H9 (cell line): ENCODE measurements at regions not wholly inside any gene's neighbourhood (a gene's known extent, or its start where the extent isn't known, plus 50 kb on each side); places are given as distances from the start of the nearest gene placed in this dataset.

Experiments
- DNase-seq: peaks from one replicate; pipeline ENCODE4 v3.0.0-alpha.2; 2017
- H2AFZ ChIP-seq: one replicate; pipeline ENCODE4 v1.6.1; 2013; ENCODE audit warnings: mild to moderate bottlenecking, low read length, control low read depth, moderate library complexity
- H2AK5ac ChIP-seq: 2 replicates; pipeline ENCODE4 v1.6.1; 2013; ENCODE audit warnings: low read length, control low read depth, mixed read lengths; ENCODE audit not compliant: insufficient read length
- H2BK120ac ChIP-seq: one replicate; pipeline ENCODE4 v1.6.1; 2013; ENCODE audit warnings: low read depth, mild to moderate bottlenecking, low read length, control low read depth, inconsistent platforms; ENCODE audit not compliant: poor library complexity, severe bottlenecking
- H2BK12ac ChIP-seq: 2 replicates; pipeline ENCODE4 v1.6.1; 2013; ENCODE audit warnings: low read length, control low read depth, mixed read lengths, low read depth; ENCODE audit not compliant: insufficient read length
- H2BK15ac ChIP-seq: 2 replicates; pipeline ENCODE4 v1.6.1; 2013; ENCODE audit warnings: low read depth, low read length, control low read depth
- H2BK20ac ChIP-seq: one replicate; pipeline ENCODE4 v1.6.1; 2013; ENCODE audit warnings: low read depth, mild to moderate bottlenecking, low read length, control low read depth, inconsistent platforms; ENCODE audit not compliant: poor library complexity, severe bottlenecking
- H2BK5ac ChIP-seq: 2 replicates; pipeline ENCODE4 v1.6.1; 2013; ENCODE audit warnings: low read length, control low read depth, mixed read lengths; ENCODE audit not compliant: insufficient read length
- H3K14ac ChIP-seq: 2 replicates; pipeline ENCODE4 v1.6.1; 2013; ENCODE audit warnings: low read length, control low read depth; ENCODE audit not compliant: insufficient read depth
- H3K18ac ChIP-seq: 2 replicates; pipeline ENCODE4 v1.6.1; 2013; ENCODE audit warnings: low read depth, mild to moderate bottlenecking, mixed read lengths, low read length, control low read depth; ENCODE audit not compliant: insufficient read length
- H3K23ac ChIP-seq: 2 replicates; pipeline ENCODE4 v1.6.1; 2013; ENCODE audit warnings: low read length, control low read depth, mixed read lengths, low read depth; ENCODE audit not compliant: insufficient read length
- H3K23me2 ChIP-seq: 2 replicates; pipeline ENCODE4 v1.6.1; 2013; ENCODE audit warnings: low read depth, mild to moderate bottlenecking, mixed read lengths, low read length, control low read depth; ENCODE audit not compliant: insufficient read length, poor library complexity, severe bottlenecking
- H3K27ac ChIP-seq: 2 replicates; pipeline ENCODE4 v1.5.1; 2013; ENCODE audit warnings: low read length, control low read depth, mixed read lengths, low read depth; ENCODE audit not compliant: insufficient read length
- H3K27me3 ChIP-seq: 2 replicates; pipeline ENCODE4 v1.6.1; 2013; ENCODE audit warnings: low read length, control low read depth, inconsistent platforms; ENCODE audit not compliant: insufficient read depth
- H3K4ac ChIP-seq: 2 replicates; pipeline ENCODE4 v1.6.1; 2013; ENCODE audit warnings: low read depth, mild to moderate bottlenecking, control low read depth, inconsistent platforms, low read length, moderate library complexity
- H3K4me1 ChIP-seq: 2 replicates; pipeline ENCODE4 v1.6.1; 2013; ENCODE audit warnings: low read length, control low read depth, inconsistent platforms; ENCODE audit not compliant: insufficient read depth
- H3K4me2 ChIP-seq: 2 replicates; pipeline ENCODE4 v1.6.1; 2013; ENCODE audit warnings: low read length, control low read depth, mixed read lengths; ENCODE audit not compliant: insufficient read length, insufficient read depth
- H3K56ac ChIP-seq: 2 replicates; pipeline ENCODE4 v1.6.1; 2013; ENCODE audit warnings: low read depth, mild to moderate bottlenecking, mixed read lengths, low read length, control low read depth; ENCODE audit not compliant: insufficient read length
- H3K79me1 ChIP-seq: 2 replicates; pipeline ENCODE4 v1.6.1; 2013; ENCODE audit warnings: low read depth, mild to moderate bottlenecking, moderate library complexity, low read length, control low read depth, inconsistent platforms; ENCODE audit not compliant: insufficient read depth, poor library complexity, severe bottlenecking
- H3K79me2 ChIP-seq: 2 replicates; pipeline ENCODE4 v1.6.1; 2013; ENCODE audit warnings: low read length, control low read depth, inconsistent platforms; ENCODE audit not compliant: insufficient read depth
- H3K9ac ChIP-seq: 2 replicates; pipeline ENCODE4 v1.6.1; 2013; ENCODE audit warnings: low read length, control low read depth, mixed read lengths; ENCODE audit not compliant: insufficient read length; ENCODE audit errors: extremely low read depth
- H3K9me3 ChIP-seq: one replicate; pipeline ENCODE4 v1.6.1; 2013; ENCODE audit warnings: low read depth, low read length, inconsistent platforms; ENCODE audit not compliant: control insufficient read depth
- H3T11ph ChIP-seq: one replicate; pipeline ENCODE4 v1.6.1; 2013; ENCODE audit warnings: mild to moderate bottlenecking, low read length, control low read depth, inconsistent platforms
- H4K20me1 ChIP-seq: one replicate; pipeline ENCODE4 v1.6.1; 2013; ENCODE audit not compliant: control insufficient read depth, insufficient read length, insufficient read depth
- H4K5ac ChIP-seq: 2 replicates; pipeline ENCODE4 v1.6.1; 2013; ENCODE audit warnings: low read depth, mild to moderate bottlenecking, mixed read lengths, low read length, control low read depth; ENCODE audit not compliant: insufficient read length
- H4K8ac ChIP-seq: replicated peaks from 2 replicates; pipeline ENCODE4 v1.6.1; 2013; ENCODE audit warnings: low read length, control low read depth, mixed read lengths, low read depth; ENCODE audit not compliant: insufficient read length
- H4K91ac ChIP-seq: 2 replicates; pipeline ENCODE4 v1.6.1; 2013; ENCODE audit warnings: low read depth, mild to moderate bottlenecking, moderate library complexity, mixed read lengths, low read length, control low read depth; ENCODE audit not compliant: insufficient read length
- H3K27ac Mint-ChIP-seq, 3 experiments: 2 replicates in 2 of 3; 3 replicates in 1 of 3; pipeline ENCODE4 v1.8.0; 2020 to 2021; ENCODE audit warnings: mixed read lengths in 3 of 3, mild to moderate bottlenecking in 1 of 3, moderate library complexity in 1 of 3
- H3K27me3 Mint-ChIP-seq: 2 replicates; pipeline ENCODE4 v1.8.0; 2021; ENCODE audit warnings: low read depth, mild to moderate bottlenecking, moderate library complexity, mixed read lengths
- H3K36me3 Mint-ChIP-seq, 3 experiments: 2 replicates in 2 of 3; 3 replicates in 1 of 3; pipeline ENCODE4 v1.8.0; 2020 to 2021; ENCODE audit warnings: low read depth in 3 of 3, mixed read lengths in 3 of 3; ENCODE audit not compliant: insufficient read depth in 1 of 3
- H3K4me1 Mint-ChIP-seq, 2 experiments: 2 replicates each; pipeline ENCODE4 v1.8.0; 2020; ENCODE audit warnings: mixed read lengths in 2 of 2
- H3K4me3 Mint-ChIP-seq, 2 experiments: 2 replicates in 1 of 2; 3 replicates in 1 of 2; pipeline ENCODE4 v1.8.0; 2020 to 2021; ENCODE audit warnings: mild to moderate bottlenecking in 2 of 2, mixed read lengths in 2 of 2, moderate library complexity in 1 of 2
- H3K9me3 Mint-ChIP-seq, 2 experiments: 2 replicates in 1 of 2; 3 replicates in 1 of 2; pipeline ENCODE4 v1.8.0; 2020; ENCODE audit warnings: mild to moderate bottlenecking in 2 of 2, mixed read lengths in 2 of 2, moderate library complexity in 1 of 2
- CTCF ChIP-seq: fragments of 200-600 bp; sonication (generic); conservative IDR thresholded peaks from 3 replicates; pipeline ENCODE4 v1.8.0; 2021; ENCODE audit warnings: antibody characterized with exemption, mild to moderate bottlenecking
- WGBS: extraction: QIAGEN DNeasy Blood & Tissue Kit; methylation state at CpG from one replicate; pipeline ENCODE4 v1.1.7; 2013; ENCODE audit warnings: missing lambda C conversion rate, low lambda C conversion rate, mixed read lengths; ENCODE audit not compliant: insufficient read length; ENCODE audit errors: extremely low coverage; 5-methylcytosine and 5-hydroxymethylcytosine counted together

DNA sequence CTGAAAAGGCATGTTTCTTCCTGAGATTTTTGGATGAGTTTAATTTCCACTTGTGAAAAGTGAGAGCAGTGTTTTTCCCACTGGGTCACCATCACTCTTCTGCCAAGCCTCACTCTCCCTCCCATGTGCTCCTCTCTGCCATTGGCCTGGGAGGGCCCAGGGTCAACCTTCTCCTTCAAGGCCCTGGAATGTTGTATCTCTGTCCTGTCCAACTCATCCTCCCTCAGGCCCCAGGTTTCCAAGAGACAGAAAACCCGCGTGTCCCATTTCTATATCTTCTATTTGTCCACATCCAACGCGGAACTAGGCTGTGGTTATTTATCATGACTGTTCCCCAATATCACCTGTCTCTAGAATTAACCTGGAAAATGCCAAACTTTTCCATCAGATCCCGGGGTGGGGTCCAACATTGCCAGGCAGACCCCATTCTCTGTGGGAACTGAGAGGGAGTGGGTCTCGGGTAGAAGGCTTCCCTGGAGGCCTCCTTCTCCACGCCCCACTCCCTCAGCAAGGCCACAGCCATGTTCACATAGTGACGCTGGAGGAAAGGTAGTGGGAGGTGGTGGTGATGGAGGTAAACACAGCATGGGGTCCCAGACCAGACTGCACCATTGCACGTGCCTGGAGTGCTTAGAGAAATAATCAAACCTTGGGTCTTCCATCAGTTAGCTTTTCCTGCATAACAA lies 173.5 kb downstream of the SCP2D1 start:
- Histone ChIP-seq H3K4ac (no peak overlapping the region), H3K18ac (no peak overlapping the region), H3K9me3 (no peaks in the 10 kb centered on the region), H3K9ac (no peak overlapping the region), H3K14ac (no peak overlapping the region), H4K91ac (no peak overlapping the region), H2BK20ac (no peak overlapping the region), H3K27ac (no peak overlapping the region), H4K20me1 (no peaks in the 10 kb centered on the region), H2BK5ac (no peak overlapping the region), H2BK15ac (no peak overlapping the region; the same call in 1 of the 2 replicates), H3K4me2 (no peak overlapping the region), H4K5ac (no peak overlapping the region), H3K79me2 (no peaks in the 10 kb centered on the region), H3K23me2 (no peaks in the 10 kb centered on the region), H3K79me1 (no peaks in the 10 kb centered on the region), H2BK120ac (no peak overlapping the region), H2BK12ac (no peak overlapping the region), H3T11ph (no peak overlapping the region), H2AK5ac (no peak overlapping the region), H3K23ac (no peak overlapping the region), H3K27me3 (no peaks in the 10 kb centered on the region), H2AFZ (no peak overlapping the region), H3K4me1 (no peaks in the 10 kb centered on the region), H3K56ac (no peak overlapping the region), H4K8ac (no peak overlapping the region)
- H3K36me3 Mint-ChIP-seq = no peaks in the 10 kb centered on the region
- no peak overlapping the region for H3K27ac Mint-ChIP-seq
- DNase-seq = no peak
- no peak for TF ChIP-seq CTCF
- no peaks in the 10 kb centered on the region; a peak in 2 of 5 replicates for H3K9me3 Mint-ChIP-seq
- H3K4me1 Mint-ChIP-seq = peaks cover 9 to 16% of the 10 kb centered on the region in 2 experiments
- H3K4me3 Mint-ChIP-seq = no peak overlapping the region
- no CpG with 5 or more reads among the region's 9 CpGs for WGBS
- no peaks in the 10 kb centered on the region; the same call in 1 of the 2 replicates for H3K27me3 Mint-ChIP-seq
